ENCODE measurements at regions not wholly inside any gene's neighbourhood (a gene's known extent, or its start where the extent isn't known, plus 50 kb on each side); places are given as distances from the start of the nearest gene placed in this dataset.

- no peak for DNase-seq (ENCODE audit: low spot score)
- ATAC-seq (ENCODE audit: low FRiP score) = no peak
- no peak for TF ChIP-seq CTCF (IDR thresholded peaks at IDR 0.05)
These were observed 726.9 kb downstream of the BRD1 start for GRCh38 chr22:49100773-49101172.

GRCh38 chr22:49100316-49100715 is 727.4 kb downstream of the BRD1 start:
- ATAC-seq (ENCODE audit: low FRiP score) = no peak
- TF ChIP-seq CTCF (IDR thresholded peaks at IDR 0.05) = no peak
- no peak for DNase-seq (ENCODE audit: low spot score)

- TF ChIP-seq CTCF (IDR thresholded peaks at IDR 0.05) = no peak
- no peak for ATAC-seq (ENCODE audit: low FRiP score)
- DNase-seq (ENCODE audit: low spot score) = no peak
These were observed 728.1 kb downstream of the BRD1 start for GRCh38 chr22:49099496-49100124.

- ATAC-seq (ENCODE audit: low FRiP score) (no peak), DNase-seq (ENCODE audit: low spot score) (no peak)
These were observed 728.6 kb downstream of the BRD1 start for GRCh38 chr22:49099089-49099488.

GRCh38 chr22:49097966-49098365 is 729.7 kb downstream of the BRD1 start:
- no peak for TF ChIP-seq CTCF (IDR thresholded peaks at IDR 0.05)
- DNase-seq (ENCODE audit: low spot score) = no peak
- no peak for ATAC-seq (ENCODE audit: low FRiP score)

More at GRCh38 chr22:49099089-49099488, 728.6 kb downstream of the BRD1 start:
- TF ChIP-seq CTCF (IDR thresholded peaks at IDR 0.05) = no peak

GRCh38 chr22:49097171-49097925 is 730.3 kb downstream of the BRD1 start:
- ATAC-seq (ENCODE audit: low FRiP score) (no peak), DNase-seq (ENCODE audit: low spot score) (no peak)
- no peak for TF ChIP-seq CTCF (IDR thresholded peaks at IDR 0.05)

- no peak for DNase-seq (ENCODE audit: low spot score)
- no peak for TF ChIP-seq CTCF (IDR thresholded peaks at IDR 0.05)
- ATAC-seq (ENCODE audit: low FRiP score) = no peak
These were observed 731.2 kb downstream of the BRD1 start for GRCh38 chr22:49096476-49096875.

All from omental fat pad (tissue), 3 donors.